HG02798 (cell line): ENCODE measurements at regions not wholly inside any gene's neighbourhood (a gene's known extent, or its start where the extent isn't known, plus 50 kb on each side); places are given as distances from the start of the nearest gene placed in this dataset.

Experiments used
- ATAC-seq: cut with Tn5 transposase; IDR thresholded peaks from one replicate; pipeline ENCODE4 v1.9.1; 2021; ENCODE audit warnings: mild to moderate bottlenecking; ENCODE audit not compliant: unreplicated experiment, poor library complexity

DNA sequence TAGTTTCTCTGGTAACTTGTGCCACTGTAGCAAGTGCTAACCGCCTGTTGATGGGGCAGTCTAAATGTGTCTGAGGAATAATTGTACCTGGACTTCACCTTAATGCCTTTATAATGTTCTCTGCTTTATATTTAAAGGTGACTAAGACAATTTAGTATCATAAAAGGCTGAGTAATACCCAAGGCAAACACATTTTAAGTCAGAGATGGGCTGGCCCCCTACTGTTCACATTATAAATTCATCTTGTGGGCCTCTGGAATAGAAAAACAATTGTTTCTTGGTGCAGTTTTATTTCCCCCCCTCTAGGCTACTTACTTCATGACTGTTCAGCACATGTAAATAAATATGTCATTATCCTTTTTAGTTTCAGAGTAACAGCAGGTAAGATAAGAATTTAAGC is 559.3 kb upstream of the PIK3C3 start:
- ATAC-seq: no peak

DNA sequence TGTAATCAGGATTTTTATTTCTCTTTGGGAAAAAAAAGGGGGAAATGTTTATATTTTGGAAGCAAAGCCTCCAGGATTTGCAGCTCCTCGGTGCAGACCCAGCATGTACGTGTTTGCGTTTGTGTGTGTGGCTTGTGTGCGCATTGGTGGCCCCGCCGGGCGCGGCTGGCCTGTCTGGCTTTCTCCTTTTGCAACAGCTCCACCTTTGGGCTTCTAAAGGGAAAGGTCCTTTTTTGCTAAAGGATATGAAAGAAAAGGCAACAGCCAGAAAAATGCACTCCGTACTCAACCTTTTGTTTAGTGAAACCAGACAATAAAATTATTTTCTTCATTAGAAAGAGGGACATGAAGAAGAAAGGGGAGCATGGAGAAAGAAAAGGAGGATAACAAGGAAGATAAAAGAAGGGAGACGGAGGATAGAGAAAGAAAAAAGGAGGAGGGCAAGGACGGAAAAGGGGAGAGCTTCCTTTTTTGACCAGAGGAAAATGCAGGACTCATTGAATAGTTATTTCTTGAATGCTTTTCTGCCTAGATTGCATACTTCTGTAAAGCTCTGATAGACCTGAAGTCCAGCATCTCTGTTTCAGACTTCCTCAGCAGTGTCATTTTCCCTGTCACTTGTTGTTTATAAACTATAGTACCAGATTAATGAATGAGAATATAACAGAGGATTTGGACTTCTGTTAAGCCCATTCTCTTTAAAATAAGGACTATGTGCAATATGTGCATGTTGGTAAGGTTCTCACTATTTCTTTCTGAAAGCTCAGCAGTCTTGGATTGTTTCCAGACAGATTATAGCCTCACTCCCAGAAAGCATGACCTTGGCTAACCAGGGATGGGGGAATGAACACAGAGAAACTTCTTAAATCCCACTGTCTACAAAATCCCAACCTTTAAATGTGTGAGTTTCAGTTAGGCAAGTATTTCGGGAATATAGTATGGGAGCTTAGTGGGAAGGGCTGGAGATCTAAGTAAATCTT is 563.1 kb upstream of the PIK3C3 start:
- peak; percentile 49 for ATAC-seq

DNA sequence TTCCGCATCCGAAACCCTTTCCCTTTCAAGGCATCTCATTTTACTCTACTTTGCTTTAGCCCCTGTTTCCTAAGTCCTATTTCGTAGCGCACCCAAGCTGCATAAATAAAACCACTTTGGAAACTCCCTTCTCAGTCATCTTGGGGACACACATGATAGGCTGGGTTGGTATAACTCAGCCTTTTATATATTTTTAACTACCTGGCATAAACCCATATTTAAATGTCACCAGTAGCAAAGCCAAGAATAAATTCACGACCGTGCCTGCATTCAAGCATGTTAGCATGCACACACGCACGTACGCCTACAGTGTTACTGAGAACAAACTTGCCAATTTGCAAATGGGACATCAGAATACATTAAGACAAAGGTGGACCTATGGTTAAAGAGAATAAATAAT is 564.7 kb upstream of the PIK3C3 start:
- ATAC-seq: peak; percentile 67

GRCh38 chr18:41378598-41378997 is 576.4 kb upstream of the PIK3C3 start:
- ATAC-seq: no peak

- ATAC-seq: no peak
Measured at GRCh38 chr18:41373612-41374011, 581.4 kb upstream of the PIK3C3 start.

DNA sequence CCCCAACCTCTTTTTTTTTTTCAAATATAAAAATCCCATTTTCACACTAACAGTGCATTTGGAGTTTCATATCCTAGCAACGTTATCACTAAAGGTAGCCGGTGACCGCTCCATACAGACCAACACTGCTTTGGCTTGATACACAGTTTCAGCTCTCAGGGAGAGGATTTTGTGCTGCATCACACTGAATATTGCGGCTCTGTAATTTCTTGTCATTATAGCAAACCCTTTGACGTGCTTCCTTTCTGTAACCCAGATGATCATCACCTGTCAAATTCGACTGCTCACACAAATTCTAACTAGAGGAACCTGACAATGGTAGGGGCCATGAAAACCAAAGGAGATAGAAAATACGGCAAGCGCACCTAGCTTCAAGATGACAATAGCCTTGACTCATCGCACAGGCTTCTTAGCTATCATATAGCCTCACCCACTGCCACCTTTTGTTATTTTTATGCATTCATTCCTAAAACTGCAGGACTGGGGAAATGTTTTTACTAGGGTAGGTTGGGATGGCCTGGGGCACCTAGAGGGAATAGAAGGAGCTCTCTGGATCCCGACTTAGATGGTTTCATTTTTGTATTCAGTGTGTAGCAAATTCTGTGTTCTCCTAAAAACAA is 582.9 kb upstream of the PIK3C3 start:
- ATAC-seq: no peak

DNA sequence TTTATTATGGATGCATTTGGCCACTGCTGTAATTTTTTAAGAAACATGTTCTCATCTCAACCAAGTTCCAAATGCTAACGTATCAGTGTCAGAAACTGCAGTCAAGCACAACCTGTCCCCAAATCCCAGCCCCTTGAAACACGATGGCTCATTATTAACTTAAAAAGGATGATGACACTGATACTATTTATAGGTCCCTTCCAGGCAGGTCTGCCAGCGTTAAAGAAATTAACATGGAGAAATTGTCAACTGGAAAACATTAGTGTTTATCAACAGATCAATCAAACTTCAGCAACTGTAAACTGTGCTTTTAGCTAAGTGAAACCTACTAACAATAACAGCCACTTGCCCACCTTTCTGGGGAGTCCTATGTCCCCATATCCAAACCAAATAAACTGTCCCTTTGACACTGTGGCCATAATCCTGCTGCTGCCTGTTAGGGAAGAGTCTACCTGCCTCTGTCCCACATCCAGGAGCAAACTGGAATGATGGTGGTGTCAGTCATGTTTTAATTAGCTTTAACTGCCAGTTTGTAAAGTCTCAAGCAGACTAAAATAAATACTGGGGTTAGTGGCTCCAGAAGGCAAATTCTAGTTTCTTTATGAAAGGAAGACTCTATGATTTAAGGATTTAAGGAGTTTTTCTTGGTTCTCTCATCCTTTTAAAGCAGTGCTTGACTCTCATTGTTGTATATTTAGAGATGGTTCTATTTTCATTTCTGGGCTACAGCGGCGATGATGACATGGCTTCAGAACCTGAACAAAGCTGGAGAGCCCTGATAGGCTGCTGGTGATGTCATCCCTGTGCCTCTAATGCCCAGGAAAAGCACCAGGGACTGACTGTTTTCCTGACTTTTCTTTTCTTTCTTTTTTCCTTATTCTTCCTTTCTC is 583.6 kb upstream of the PIK3C3 start:
- ATAC-seq: no peak

DNA sequence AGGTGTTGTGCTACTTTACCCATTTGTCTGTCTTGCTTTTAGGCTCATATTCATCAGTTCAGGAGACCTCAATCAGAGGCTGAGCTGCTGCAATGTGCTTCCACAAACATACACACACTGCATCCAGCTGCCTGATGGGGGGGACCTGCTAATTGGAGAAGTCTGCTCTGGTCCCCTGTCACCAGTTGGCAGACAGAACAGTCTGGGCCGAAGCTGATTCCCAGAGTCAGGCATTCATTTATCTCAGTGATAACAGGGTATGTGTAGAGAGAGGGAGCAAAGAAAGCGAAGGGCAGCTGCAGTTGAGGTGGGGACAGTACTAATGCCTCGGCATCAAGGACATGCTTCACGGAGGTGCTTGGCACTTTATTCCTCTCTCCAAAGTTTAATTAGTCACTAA is 584.3 kb upstream of the PIK3C3 start:
- no peak for ATAC-seq

- no peak for ATAC-seq
Measured at GRCh38 chr18:41357708-41358107, 597.3 kb upstream of the PIK3C3 start.

DNA sequence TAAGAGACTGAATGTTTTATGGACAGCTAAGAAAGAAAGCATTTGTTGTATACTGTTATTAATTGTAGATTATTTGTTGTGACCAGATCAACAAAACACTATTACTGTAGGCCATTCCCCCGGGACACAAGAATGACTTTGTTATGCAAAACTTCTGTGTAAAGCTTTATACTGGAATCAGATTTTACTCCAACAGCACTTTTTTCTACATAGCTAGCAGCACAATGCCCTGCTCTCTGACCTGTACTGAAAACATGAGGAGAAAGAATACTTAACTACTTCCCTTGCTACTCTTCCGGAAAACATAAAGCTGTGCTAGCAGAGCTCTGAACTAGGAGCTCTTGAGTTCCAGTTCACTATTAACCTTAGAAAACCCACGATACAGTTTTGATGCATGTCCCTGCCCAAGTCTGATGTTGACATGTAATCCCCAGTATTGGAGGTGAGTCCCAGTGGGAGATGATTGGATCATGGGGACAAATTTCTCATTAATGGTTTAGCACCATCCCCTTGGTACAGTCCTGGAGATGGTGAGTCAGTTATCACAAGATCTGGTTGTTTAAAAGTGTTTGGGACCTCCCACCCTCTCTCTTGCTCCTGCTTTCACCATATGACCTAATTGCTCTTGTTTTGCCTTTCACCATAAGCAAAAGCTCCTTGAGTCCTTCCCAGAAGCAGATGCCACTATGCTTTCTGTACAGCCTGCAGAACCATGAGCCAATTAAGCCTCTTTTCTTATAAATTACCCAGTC is 601.1 kb upstream of the PIK3C3 start:
- no peak for ATAC-seq

GRCh38 chr18:41351430-41351829 is 603.6 kb upstream of the PIK3C3 start:
- ATAC-seq: no peak

DNA sequence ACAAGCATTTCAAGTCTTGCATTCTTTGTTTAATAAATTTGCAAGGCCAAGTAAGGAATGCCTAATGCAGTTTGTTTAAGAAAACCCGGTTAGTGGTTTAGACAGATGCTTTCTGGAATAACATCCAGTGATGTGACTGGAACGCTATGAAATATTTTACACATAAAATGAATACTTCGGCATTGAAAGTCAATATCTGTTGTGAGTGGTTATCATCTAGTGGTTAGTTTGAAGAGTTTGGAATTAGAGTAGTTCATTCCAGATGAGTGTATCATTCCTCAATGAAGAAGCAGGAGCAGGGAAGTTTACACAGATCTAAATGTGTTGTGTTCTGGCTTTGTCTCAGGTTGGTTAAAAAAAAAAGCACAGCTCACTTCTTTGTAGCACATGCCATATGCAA is 608.0 kb upstream of the PIK3C3 start:
- ATAC-seq: no peak

DNA sequence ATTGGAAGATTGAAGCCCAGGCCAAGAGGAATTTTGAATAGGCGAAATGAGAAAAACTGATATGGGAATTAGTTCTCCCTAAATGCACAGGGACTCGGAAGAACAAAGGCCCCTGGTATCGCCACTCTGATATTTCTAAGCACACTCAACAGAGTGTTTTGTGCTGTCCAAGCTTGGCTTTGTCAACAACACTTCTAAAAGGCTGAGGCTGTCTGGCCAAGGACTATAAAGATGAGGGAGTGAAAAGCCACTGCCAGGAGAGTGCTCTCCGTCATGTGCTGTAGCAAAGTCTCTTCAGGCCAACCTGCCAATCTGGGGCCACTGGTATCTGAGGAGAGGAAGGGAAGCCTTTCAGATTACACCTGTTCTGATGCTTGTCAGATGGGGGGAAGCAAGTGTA is 611.2 kb upstream of the PIK3C3 start:
- ATAC-seq: no peak

DNA sequence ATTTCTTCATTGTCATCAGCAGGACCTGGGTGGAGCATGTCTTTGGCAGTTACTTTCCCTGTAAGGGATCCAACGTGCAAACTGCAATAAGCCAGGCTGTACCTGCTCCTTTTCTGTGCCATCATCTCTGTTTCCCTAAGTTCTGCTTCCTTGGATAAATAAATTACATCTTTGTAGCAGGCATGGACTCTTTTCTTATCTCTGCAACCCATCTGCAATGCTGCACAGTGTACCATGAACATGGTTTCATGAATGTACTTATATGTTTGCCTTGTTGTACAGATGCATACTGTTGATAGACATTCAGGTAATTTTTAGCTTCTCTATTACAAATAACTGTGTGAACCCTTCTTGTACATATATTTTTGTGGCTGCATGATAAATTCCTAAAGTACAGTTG is 616.7 kb upstream of the PIK3C3 start:
- no peak for ATAC-seq

GRCh38 chr18:41331661-41332060 is 623.4 kb upstream of the PIK3C3 start:
- no peak for ATAC-seq

- ATAC-seq: no peak
Measured at GRCh38 chr18:41326311-41326710, 628.7 kb upstream of the PIK3C3 start.

- ATAC-seq: no peak
Measured at GRCh38 chr18:41324934-41325333, 630.1 kb upstream of the PIK3C3 start.

GRCh38 chr18:41324020-41324791 is 630.8 kb upstream of the PIK3C3 start:
- ATAC-seq: no peak

- no peak for ATAC-seq
Measured at GRCh38 chr18:41323044-41323443, 632.0 kb upstream of the PIK3C3 start.
